ENCODE measurements at regions not wholly inside any gene's neighbourhood (a gene's known extent, or its start where the extent isn't known, plus 50 kb on each side); places are given as distances from the start of the nearest gene placed in this dataset.

DNA sequence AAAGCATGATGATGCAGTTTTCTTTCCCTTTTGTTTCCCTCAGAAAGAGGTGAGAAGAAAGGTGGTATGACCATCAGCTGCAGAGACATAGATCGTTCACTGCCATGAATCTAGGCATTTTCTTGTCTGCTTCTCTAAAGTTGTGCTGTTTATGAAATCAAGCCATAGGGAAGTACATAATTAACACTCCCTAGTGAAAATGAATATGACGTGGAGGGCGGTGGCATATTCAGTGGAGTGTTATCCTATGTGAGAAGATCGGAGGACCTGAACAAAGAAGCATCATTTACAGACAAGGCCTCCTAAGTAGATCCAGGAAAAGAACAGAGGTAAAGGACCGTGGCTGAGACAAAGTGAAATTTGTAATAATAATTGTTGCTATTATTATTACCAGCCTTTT is 509.0 kb upstream of the SLC39A10 start:
- ChIA-PET CTCF (no interaction called here), POLR2A (no interaction called here)
- dilution Hi-C loops (cut with MboI; ENCODE audit: extremely low pct_ligation_motif_present, low sequenced_read_pairs) = no loop called here
- Histone ChIP-seq H3K9me1 (replicated peaks; ENCODE audit: control insufficient read depth, extremely low read depth, insufficient read depth, low read length) (no peaks in the 10 kb centered on the region), H3K36me3 (ENCODE audit: control insufficient read depth in 2 of 2, extremely low read depth in 1 of 2, insufficient read depth in 2 of 2, low read length in 2 of 2) (no peaks in the 10 kb centered on the region), H3K9me3 (replicated peaks; ENCODE audit: control insufficient read depth, insufficient read depth, low read length) (no peaks in the 10 kb centered on the region), H2AFZ (ENCODE audit: low read depth, low read length) (no peak overlapping the region), H3K4me2 (ENCODE audit: insufficient read depth, low read length) (no peak overlapping the region), H3K27ac (ENCODE audit: insufficient read depth, low read depth, low read length) (no peak overlapping the region), H3K79me2 (ENCODE audit: control insufficient read depth, insufficient read depth, low read length) (no peaks in the 10 kb centered on the region), H3K4me3 (replicated peaks in 1 of 3; ENCODE audit: insufficient read depth in 1 of 3, low read depth in 1 of 3, low read length in 3 of 3) (no peak overlapping the region), H3K4me1 (ENCODE audit: control insufficient read depth, extremely low read depth, insufficient read depth, low read length) (no peaks in the 10 kb centered on the region), H3K27me3 (ENCODE audit: control insufficient read depth in 2 of 2, insufficient read depth in 2 of 2, low read length in 2 of 2) (no peaks in the 10 kb centered on the region), H3K9ac (replicated peaks; ENCODE audit: extremely low read depth, insufficient read depth, low read length) (no peak overlapping the region), H4K20me1 (replicated peaks; ENCODE audit: control insufficient read depth, extremely low read depth, insufficient read depth, low read length) (no peaks in the 10 kb centered on the region)
- TF ChIP-seq EZH2 (IDR thresholded peaks at IDR 0.05; ENCODE audit: borderline replicate concordance, low read depth, low read length, severe bottlenecking) = no peak
- no peak for TF ChIP-seq JUN (IDR thresholded peaks at IDR 0.05; ENCODE audit: borderline replicate concordance, insufficient read depth, insufficient read length, low read depth)
- TF ChIP-seq, protein P1, sequence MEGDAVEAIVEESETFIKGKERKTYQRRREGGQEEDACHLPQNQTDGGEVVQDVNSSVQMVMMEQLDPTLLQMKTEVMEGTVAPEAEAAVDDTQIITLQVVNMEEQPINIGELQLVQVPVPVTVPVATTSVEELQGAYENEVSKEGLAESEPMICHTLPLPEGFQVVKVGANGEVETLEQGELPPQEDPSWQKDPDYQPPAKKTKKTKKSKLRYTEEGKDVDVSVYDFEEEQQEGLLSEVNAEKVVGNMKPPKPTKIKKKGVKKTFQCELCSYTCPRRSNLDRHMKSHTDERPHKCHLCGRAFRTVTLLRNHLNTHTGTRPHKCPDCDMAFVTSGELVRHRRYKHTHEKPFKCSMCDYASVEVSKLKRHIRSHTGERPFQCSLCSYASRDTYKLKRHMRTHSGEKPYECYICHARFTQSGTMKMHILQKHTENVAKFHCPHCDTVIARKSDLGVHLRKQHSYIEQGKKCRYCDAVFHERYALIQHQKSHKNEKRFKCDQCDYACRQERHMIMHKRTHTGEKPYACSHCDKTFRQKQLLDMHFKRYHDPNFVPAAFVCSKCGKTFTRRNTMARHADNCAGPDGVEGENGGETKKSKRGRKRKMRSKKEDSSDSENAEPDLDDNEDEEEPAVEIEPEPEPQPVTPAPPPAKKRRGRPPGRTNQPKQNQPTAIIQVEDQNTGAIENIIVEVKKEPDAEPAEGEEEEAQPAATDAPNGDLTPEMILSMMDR (IDR thresholded peaks at IDR 0.05; ENCODE audit: extremely low read depth in 1 of 2, insufficient read depth in 1 of 2, low read depth in 1 of 2, low read length in 2 of 2) = no peak
- TF ChIP-seq, protein P2, sequence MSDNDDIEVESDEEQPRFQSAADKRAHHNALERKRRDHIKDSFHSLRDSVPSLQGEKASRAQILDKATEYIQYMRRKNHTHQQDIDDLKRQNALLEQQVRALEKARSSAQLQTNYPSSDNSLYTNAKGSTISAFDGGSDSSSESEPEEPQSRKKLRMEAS (IDR thresholded peaks at IDR 0.05; ENCODE audit: insufficient read depth, insufficient read length) = no peak
- TF ChIP-seq FOS (IDR thresholded peaks at IDR 0.05; ENCODE audit: borderline replicate concordance, insufficient read depth, low read length) = no peak
- TF ChIP-seq GATA2 (IDR thresholded peaks at IDR 0.05; ENCODE audit: insufficient read depth, insufficient read length, low read depth, low read length) = no peak
- TF ChIP-seq POLR2A (IDR thresholded peaks at IDR 0.05; ENCODE audit: low read depth, low read length) = no peak
- no peak for TF ChIP-seq MYC (IDR thresholded peaks at IDR 0.05; ENCODE audit: low read depth, low read length)
- TF ChIP-seq POLR2AphosphoS5 (IDR thresholded peaks at IDR 0.05; ENCODE audit: insufficient read depth, low read depth, low read length) = no peak
- BruUV-seq (replicated peaks) = no TSS peak
- intact Hi-C loops (cut with micrococcal nuclease) = no loop called here
- FAIRE-seq (no peak), DNase-seq (ENCODE audit: low read depth, low spot score) (no peak)

Data from endothelial cell of umbilical vein (primary cell).